Activated T-cell treated with anti-CD3 and anti-CD28 coated beads, Interleukin-2, amount 50 U/mL, for 72 hours (primary cell): ENCODE measurements at regions not wholly inside any gene's neighbourhood (a gene's known extent, or its start where the extent isn't known, plus 50 kb on each side); places are given as distances from the start of the nearest gene placed in this dataset.
"Not testable (repeated sequence)": the region's sequence is repeated elsewhere in the genome, so short reads cannot be mapped to it uniquely, and the experiment has no call there.

Experiments
- ATAC-seq, 2 donors: fragments of 150-1000 bp; cut with Tn5 transposase; replicated peaks in 1 of 2; 2 replicates each; pipeline ENCODE4 v1.10.0; 2021; ENCODE audit warnings: moderate library complexity in 2 of 2, mild to moderate bottlenecking in 1 of 2
- DNase-seq, 2 donors: peaks; one replicate each; pipeline ENCODE4 v3.0.0; 2021 to 2022; ENCODE audit warnings: mixed read lengths in 1 of 2
- H3K27ac Mint-ChIP-seq: one replicate; pipeline ENCODE4 v1.8.0; 2022; ENCODE audit warnings: mild to moderate bottlenecking, moderate library complexity, mixed read lengths
- H3K27me3 Mint-ChIP-seq: one replicate; pipeline ENCODE4 v1.8.0; 2022; ENCODE audit warnings: low read depth, mixed read lengths
- H3K36me3 Mint-ChIP-seq, 2 donors: one replicate each; pipeline ENCODE4 v1.8.0; 2022; ENCODE audit warnings: mixed read lengths in 2 of 2, mild to moderate bottlenecking in 1 of 2; ENCODE audit not compliant: insufficient read depth in 2 of 2
- H3K4me1 Mint-ChIP-seq: one replicate; pipeline ENCODE4 v1.8.0; 2022; ENCODE audit warnings: low read depth, mixed read lengths
- H3K4me3 Mint-ChIP-seq, 2 donors: one replicate each; pipeline ENCODE4 v1.8.0; 2022; ENCODE audit warnings: mild to moderate bottlenecking in 2 of 2, mixed read lengths in 2 of 2, moderate library complexity in 2 of 2
- H3K9me3 Mint-ChIP-seq, 2 donors: one replicate each; pipeline ENCODE4 v1.8.0; 2022; ENCODE audit warnings: mixed read lengths in 2 of 2

DNA sequence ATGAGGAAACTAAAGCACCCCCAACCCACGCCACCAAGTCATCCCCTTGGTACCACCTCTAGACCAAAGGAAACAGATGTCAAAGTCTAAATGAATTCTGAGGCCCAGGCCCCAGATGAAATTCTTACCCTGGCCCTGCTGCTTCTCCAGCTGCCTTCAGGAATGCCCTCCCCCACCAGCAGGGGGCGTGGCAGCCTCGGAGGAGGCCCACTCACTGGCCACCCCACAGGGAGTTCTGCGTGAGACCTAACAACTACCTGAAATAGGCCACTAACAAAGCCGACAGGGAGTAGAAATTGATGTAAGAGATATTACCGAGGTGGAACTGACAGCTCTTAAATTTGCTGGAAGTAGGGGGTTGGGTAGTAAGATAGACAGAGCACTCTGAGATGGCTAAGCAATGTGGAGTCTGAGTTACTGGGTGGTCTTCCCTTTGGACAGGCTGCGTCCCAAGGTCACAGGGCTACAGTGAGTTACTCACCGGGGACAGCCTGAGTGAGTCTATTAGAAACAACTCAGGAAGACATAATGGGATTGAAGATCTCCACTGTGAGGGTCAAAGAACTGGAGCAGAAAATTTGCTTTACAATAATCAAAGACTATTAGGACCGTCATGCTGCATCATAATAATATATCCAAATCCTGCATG lies 240.7 kb downstream of the SHOX2 start:
- Mint-ChIP-seq H3K4me1 (no peaks in the 10 kb centered on the region), H3K4me3 (no peak overlapping the region), H3K36me3 (no peaks in the 10 kb centered on the region), H3K27ac (no peak overlapping the region), H3K27me3 (no peaks in the 10 kb centered on the region), H3K9me3 (no peaks in the 10 kb centered on the region)
- DNase-seq (peak; percentile 54 to 69), ATAC-seq (peak; percentile 62 to 64)

DNA sequence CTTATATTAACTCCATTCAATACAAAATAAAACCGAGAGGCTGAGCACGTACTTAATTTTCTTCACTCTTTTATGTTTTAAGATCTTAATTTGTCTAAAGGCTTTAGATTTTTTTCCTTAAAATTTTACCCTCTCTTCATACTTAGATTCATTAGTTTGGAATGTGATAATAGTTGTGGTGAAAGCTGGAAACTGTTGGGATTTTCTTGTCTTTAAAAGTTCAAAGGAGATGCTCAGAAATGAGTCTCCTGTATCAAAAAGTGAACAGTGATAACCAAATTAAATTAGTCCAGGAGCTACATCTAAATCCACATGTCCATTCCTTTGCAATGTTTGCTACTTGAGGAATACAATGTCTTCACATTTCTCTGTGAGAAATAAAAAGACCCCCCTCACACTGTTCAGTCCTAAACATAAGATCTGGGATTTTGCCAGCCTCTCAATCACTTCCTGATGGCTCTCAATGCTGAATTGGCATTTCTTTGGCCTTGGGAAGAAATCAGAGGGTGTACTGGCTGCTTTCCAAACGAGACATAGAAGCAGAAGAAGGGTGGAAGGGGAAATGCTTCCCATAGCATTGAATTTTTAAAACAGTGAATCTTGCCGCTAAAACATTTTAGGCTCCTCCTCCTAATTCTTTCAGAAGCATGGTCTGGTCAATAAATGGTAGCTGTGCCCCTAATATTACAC lies 245.0 kb downstream of the SHOX2 start:
- peaks cover 0 to 2% of the 10 kb centered on the region in 2 donors for H3K9me3 Mint-ChIP-seq

DNA sequence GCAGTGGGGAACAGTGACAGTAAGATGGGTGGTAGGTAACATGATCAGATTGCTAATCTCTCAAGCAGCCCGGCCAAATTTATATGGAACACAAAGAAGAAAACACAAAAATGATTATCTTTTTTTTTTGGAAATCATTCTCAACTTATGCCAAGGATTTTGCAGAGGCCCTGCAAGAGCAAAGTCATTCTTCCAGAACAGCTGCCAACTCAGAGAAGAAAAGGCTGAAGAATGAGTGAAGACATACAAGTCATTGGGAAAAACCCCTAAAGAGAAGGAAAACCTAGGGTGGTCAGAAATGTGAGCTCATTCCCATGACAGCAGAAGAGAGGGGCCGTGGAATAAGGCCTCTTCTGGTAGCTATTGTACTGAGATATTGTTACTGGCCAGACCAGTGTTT lies 246.7 kb downstream of the SHOX2 start:
- H3K27ac Mint-ChIP-seq = no peak overlapping the region
- no peaks in the 10 kb centered on the region for H3K36me3 Mint-ChIP-seq
- no peaks in the 10 kb centered on the region for H3K4me1 Mint-ChIP-seq
- H3K27me3 Mint-ChIP-seq = no peaks in the 10 kb centered on the region
- DNase-seq = no peak
- H3K4me3 Mint-ChIP-seq = no peak overlapping the region
- ATAC-seq = no peak
- peaks cover 0 to 2% of the 10 kb centered on the region in 2 donors for H3K9me3 Mint-ChIP-seq

More for the DNA sequence above, 245.0 kb downstream of the SHOX2 start:
- no peaks in the 10 kb centered on the region for H3K27me3 Mint-ChIP-seq
- DNase-seq = no peak
- no peaks in the 10 kb centered on the region for H3K4me1 Mint-ChIP-seq
- no peak overlapping the region for H3K27ac Mint-ChIP-seq
- H3K36me3 Mint-ChIP-seq = no peaks in the 10 kb centered on the region
- no peak for ATAC-seq
- no peak overlapping the region for H3K4me3 Mint-ChIP-seq

DNA sequence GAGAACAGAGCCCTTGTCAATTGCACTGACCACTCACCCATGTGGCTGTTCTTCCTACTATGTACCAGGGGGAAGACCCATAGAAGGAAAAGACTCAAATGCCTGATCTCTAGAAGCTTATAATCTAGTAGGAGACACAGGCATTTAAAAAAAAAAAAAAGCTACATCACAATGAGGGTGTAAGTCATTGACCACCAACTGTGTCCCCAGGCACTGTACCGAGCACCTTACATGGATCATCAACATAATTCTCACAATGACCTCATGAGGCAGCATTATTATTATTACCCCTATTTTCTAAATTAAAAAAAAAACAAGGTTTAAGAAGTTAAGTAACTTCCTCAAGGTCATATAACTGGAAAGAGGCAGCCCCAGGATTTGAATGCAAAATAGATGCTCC lies 247.4 kb downstream of the SHOX2 start:
- Mint-ChIP-seq H3K4me3 (no peak overlapping the region), H3K27ac (no peak overlapping the region), H3K4me1 (no peaks in the 10 kb centered on the region), H3K9me3 (peaks cover 0 to 2% of the 10 kb centered on the region in 2 donors), H3K36me3 (no peaks in the 10 kb centered on the region), H3K27me3 (no peaks in the 10 kb centered on the region)
- ATAC-seq = no peak
- DNase-seq = no peak

DNA sequence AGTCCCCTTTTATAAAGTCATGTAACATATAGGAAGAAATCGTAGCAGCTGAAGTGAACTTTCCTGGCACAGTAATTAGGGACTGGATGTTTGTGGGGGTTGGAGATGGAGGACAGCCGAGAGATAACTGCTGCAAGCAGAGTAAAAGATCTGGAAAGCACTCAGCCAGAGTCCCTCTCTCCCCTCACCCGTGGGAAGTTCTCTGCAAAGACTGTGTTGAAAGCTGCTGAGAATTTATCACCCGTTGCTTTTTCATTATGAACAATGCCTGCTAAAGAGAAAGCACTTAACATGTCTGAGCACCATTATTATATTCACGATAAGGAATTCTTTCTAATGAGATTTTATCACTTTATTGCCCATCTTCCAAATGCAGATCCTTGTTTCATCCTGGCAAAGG lies 248.8 kb downstream of the SHOX2 start:
- H3K9me3 Mint-ChIP-seq = peaks cover 0 to 2% of the 10 kb centered on the region in 2 donors
- ATAC-seq = no peak

DNA sequence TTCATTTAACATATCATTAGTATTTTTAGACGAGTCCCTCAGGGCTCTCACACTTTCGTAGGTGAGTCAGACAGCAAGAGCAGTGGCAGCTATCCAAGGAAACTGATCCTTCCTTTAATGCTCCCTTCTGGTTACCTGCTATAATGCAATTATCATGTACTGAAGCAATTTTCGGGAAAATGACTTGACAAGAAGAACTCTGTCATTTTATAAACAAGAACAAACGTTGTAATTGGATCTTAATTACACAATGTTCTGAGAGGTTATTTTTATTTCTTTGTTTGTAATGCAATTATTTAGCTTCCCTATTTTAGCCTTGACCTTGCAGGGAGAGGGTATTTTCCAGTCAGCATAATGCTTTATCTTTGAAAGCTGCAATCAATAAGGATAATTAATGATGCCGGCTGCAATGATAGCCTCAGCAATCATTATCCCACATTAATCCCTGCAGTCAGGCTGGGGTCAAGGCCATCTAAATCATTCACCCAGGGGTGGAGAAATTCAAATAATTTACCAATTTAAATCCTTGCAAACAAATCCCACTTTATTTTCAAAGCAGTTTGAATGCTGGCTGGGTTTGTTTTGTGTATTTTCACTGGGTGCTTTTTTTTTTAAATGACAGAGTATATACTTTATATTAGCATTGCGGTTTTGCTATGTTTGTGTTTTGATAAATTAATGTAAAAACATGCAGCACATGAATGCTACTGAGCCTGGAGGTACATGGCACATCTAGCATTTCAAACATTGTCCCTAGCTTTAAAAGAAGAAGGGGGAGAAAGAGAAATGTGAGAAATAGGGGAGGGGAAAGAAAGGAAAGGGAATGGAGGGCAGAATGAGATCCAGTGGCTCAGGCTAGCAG lies 249.9 kb downstream of the SHOX2 start:
- no peaks in the 10 kb centered on the region for H3K4me1 Mint-ChIP-seq
- ATAC-seq (no peak), DNase-seq (no peak)
- H3K27ac Mint-ChIP-seq = no peak overlapping the region
- H3K27me3 Mint-ChIP-seq = no peaks in the 10 kb centered on the region
- no peaks in the 10 kb centered on the region for H3K36me3 Mint-ChIP-seq
- H3K9me3 Mint-ChIP-seq = peaks cover 0 to 2% of the 10 kb centered on the region in 2 donors
- no peak overlapping the region for H3K4me3 Mint-ChIP-seq

More for the DNA sequence above, 248.8 kb downstream of the SHOX2 start:
- Mint-ChIP-seq H3K27me3 (no peaks in the 10 kb centered on the region), H3K4me3 (no peak overlapping the region), H3K4me1 (no peaks in the 10 kb centered on the region), H3K27ac (no peak overlapping the region), H3K36me3 (no peaks in the 10 kb centered on the region)
- no peak for DNase-seq

GRCh38 chr3:157845839-157846238 lies 260.4 kb downstream of the SHOX2 start:
- H3K4me3 Mint-ChIP-seq, H3K27me3 Mint-ChIP-seq, H3K4me1 Mint-ChIP-seq, H3K36me3 Mint-ChIP-seq, DNase-seq, H3K27ac Mint-ChIP-seq, H3K9me3 Mint-ChIP-seq, ATAC-seq: not testable (repeated sequence)

- H3K4me1 Mint-ChIP-seq = no peaks in the 10 kb centered on the region
- no peaks in the 10 kb centered on the region for H3K36me3 Mint-ChIP-seq
- no peak overlapping the region for H3K4me3 Mint-ChIP-seq
- no peak overlapping the region for H3K27ac Mint-ChIP-seq
- H3K9me3 Mint-ChIP-seq = no peaks in the 10 kb centered on the region
- ATAC-seq (no peak), DNase-seq (no peak)
- no peaks in the 10 kb centered on the region for H3K27me3 Mint-ChIP-seq
These were observed 261.2 kb downstream of the SHOX2 start for GRCh38 chr3:157844800-157845565.

- no peak for ATAC-seq
These were observed 262.0 kb downstream of the SHOX2 start for GRCh38 chr3:157844216-157844615.

GRCh38 chr3:157841029-157841428 lies 265.2 kb downstream of the SHOX2 start:
- no peaks in the 10 kb centered on the region for H3K36me3 Mint-ChIP-seq
- DNase-seq = no peak
- H3K9me3 Mint-ChIP-seq = no peaks in the 10 kb centered on the region
- H3K27me3 Mint-ChIP-seq = no peaks in the 10 kb centered on the region
- H3K4me3 Mint-ChIP-seq = no peak overlapping the region
- ATAC-seq = no peak
- H3K4me1 Mint-ChIP-seq = no peaks in the 10 kb centered on the region
- no peak overlapping the region for H3K27ac Mint-ChIP-seq

More at GRCh38 chr3:157844216-157844615, 262.0 kb downstream of the SHOX2 start:
- Mint-ChIP-seq H3K4me1 (no peaks in the 10 kb centered on the region), H3K4me3 (no peak overlapping the region), H3K9me3 (no peaks in the 10 kb centered on the region), H3K27me3 (no peaks in the 10 kb centered on the region), H3K36me3 (no peaks in the 10 kb centered on the region), H3K27ac (no peak overlapping the region)
- DNase-seq = no peak

DNA sequence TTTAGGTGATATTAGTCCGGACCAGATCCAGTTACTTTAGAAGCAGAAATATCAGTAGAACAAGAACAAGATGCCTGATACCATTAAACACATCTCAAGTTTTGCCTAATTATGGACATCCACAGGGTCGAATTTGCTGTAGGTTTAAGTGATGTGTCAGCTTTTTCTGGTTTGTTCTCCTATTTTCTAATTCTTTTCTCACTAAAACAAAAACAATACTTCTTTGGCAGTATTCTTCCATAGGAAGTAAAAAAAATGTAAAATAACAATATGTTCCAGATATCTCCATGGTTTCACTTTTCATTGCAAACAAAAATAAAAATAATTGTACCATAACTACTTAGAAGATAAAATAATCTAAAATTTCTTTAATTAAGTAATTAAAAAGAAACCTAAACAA lies 265.7 kb downstream of the SHOX2 start:
- ATAC-seq (no peak), DNase-seq (no peak)
- no peaks in the 10 kb centered on the region for H3K27me3 Mint-ChIP-seq
- no peaks in the 10 kb centered on the region for H3K4me1 Mint-ChIP-seq
- H3K9me3 Mint-ChIP-seq = no peaks in the 10 kb centered on the region
- no peak overlapping the region for H3K4me3 Mint-ChIP-seq
- no peak overlapping the region for H3K27ac Mint-ChIP-seq
- no peaks in the 10 kb centered on the region for H3K36me3 Mint-ChIP-seq

DNA sequence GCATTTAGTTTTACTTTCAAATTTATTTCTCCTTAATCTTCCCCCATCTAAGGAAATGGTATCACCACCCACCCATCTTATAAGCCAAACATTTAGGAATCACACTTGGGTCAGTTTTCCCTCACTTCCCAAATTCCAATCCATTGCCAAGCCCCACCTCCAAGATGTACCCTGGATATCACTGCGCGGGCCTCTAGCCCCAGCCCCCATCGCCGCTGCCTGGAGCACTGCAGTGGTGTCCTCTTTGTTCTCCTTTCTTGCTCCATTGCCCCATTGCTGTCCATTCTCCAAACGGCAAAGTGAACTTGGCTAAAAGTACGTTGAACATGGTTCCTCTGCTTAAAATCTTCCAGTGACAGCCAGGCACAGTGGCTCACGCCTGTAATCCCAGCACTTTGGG lies 267.8 kb downstream of the SHOX2 start:
- ATAC-seq = no peak
- Mint-ChIP-seq H3K4me3 (no peak overlapping the region), H3K9me3 (no peaks in the 10 kb centered on the region), H3K36me3 (no peaks in the 10 kb centered on the region), H3K27ac (no peak overlapping the region), H3K4me1 (no peaks in the 10 kb centered on the region), H3K27me3 (no peaks in the 10 kb centered on the region)
- DNase-seq = no peak

GRCh38 chr3:157837336-157837735 lies 268.9 kb downstream of the SHOX2 start:
- Mint-ChIP-seq H3K4me3 (no peak overlapping the region), H3K9me3 (no peaks in the 10 kb centered on the region), H3K27me3 (no peaks in the 10 kb centered on the region), H3K4me1 (no peaks in the 10 kb centered on the region), H3K36me3 (no peaks in the 10 kb centered on the region), H3K27ac (no peak overlapping the region)
- no peak for ATAC-seq
- no peak for DNase-seq
